ENCODE measurements at regions not wholly inside any gene's neighbourhood (a gene's known extent, or its start where the extent isn't known, plus 50 kb on each side); places are given as distances from the start of the nearest gene placed in this dataset.
"Not testable (repeated sequence)": the region's sequence is repeated elsewhere in the genome, so short reads cannot be mapped to it uniquely, and the experiment has no call there.

DNA sequence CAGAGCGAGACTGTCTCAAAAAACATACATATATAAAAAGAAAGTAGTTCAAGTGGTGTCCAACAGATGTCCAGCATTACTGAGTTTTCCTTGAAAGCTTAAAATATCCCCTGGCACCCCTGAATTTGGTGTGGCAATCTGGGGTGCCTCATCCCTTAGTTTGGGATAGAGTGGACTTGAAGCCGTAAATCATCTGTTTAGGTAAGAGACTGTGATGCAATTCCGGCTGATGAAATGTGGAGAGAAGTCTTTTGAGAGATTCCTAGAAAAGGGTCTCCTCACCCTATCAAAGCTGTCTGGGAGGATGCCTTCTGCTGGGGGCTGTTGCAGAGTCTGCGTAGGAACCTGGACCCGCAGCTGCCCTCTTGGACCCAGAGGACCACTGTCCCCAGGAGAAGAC is 408.0 kb downstream of the RPS24 start:
- H3K4me1 ChIP-seq (ENCODE audit: control insufficient read depth in 5 of 5, insufficient read depth in 5 of 5, low read length in 5 of 5), result peaks cover 0 to 18% (median under 1%) of the 10 kb centered on the region in 5 donors
- H3K27ac ChIP-seq (ENCODE audit: low read depth in 1 of 2, low read length in 1 of 2), result no peak overlapping the region
- no peaks in the 10 kb centered on the region for H3K9me3 ChIP-seq (ENCODE audit: control insufficient read depth in 4 of 4, insufficient read depth in 3 of 4, low read length in 3 of 4)
- no peaks in the 10 kb centered on the region for H3K36me3 ChIP-seq (ENCODE audit: control insufficient read depth in 4 of 4, insufficient read depth in 4 of 4, low read length in 4 of 4)
- H3K4me3 ChIP-seq, result no peak overlapping the region
- H3K27me3 ChIP-seq (ENCODE audit: control insufficient read depth in 3 of 3, insufficient read depth in 3 of 3, low read length in 2 of 3), result no peaks in the 10 kb centered on the region
- TF ChIP-seq, protein P1, sequence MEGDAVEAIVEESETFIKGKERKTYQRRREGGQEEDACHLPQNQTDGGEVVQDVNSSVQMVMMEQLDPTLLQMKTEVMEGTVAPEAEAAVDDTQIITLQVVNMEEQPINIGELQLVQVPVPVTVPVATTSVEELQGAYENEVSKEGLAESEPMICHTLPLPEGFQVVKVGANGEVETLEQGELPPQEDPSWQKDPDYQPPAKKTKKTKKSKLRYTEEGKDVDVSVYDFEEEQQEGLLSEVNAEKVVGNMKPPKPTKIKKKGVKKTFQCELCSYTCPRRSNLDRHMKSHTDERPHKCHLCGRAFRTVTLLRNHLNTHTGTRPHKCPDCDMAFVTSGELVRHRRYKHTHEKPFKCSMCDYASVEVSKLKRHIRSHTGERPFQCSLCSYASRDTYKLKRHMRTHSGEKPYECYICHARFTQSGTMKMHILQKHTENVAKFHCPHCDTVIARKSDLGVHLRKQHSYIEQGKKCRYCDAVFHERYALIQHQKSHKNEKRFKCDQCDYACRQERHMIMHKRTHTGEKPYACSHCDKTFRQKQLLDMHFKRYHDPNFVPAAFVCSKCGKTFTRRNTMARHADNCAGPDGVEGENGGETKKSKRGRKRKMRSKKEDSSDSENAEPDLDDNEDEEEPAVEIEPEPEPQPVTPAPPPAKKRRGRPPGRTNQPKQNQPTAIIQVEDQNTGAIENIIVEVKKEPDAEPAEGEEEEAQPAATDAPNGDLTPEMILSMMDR (IDR thresholded peaks at IDR 0.05; ENCODE audit: control extremely low read depth, extremely low read depth), result no peak
- DNase-seq, result no peak
- no peak for ATAC-seq (ENCODE audit: insufficient read depth, low FRiP score)
- WGBS, 2 donors, result 83 to 94% methylated on average over 5 of the region's 5 CpGs
- no peak overlapping the region for H3K9ac ChIP-seq (ENCODE audit: insufficient read depth in 1 of 2, low read length in 2 of 2)

DNA sequence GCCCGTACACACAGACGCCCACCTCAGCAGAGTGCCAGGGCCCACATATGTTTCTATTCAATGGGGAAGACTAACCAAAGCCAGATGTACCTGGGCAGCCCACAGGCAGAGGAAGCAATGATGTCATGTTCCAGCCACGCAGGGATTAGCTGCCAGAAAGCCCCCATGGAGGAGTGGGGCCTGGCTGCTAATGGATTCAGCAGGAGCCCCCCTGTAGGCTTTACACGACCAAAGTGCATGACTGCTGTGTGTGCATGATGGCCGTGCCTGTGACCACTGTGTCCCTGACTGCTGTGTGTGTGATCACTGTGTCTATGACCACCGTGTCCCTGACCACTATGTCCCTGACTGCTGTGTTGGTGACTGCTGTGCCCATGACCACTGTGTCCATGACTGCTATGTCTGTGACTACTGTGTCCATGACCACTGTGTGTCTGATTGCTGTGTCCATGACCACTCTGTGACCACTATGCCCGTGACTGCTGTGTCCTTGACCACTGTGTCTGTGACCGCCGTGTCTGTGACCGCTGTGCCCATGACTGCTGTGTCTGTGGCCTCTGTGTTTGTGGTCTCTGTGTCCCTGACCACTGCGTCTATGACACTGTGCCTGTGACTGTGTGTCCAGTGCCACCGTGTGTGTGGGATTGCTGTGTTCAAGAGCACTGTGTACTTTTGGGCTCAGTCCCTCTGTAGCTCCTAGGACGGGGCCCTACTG is 409.3 kb downstream of the RPS24 start:
- TF ChIP-seq, protein P1 (IDR thresholded peaks at IDR 0.05; ENCODE audit: control extremely low read depth, extremely low read depth), result no peak
- H3K27me3 ChIP-seq (ENCODE audit: control insufficient read depth in 3 of 3, insufficient read depth in 3 of 3, low read length in 2 of 3), result no peaks in the 10 kb centered on the region
- peaks cover 0 to 5% (median 0%) of the 10 kb centered on the region in 5 donors for H3K4me1 ChIP-seq (ENCODE audit: control insufficient read depth in 5 of 5, insufficient read depth in 5 of 5, low read length in 5 of 5)
- H3K4me3 ChIP-seq, result no peak overlapping the region
- 85 to 92% methylated on average over 13 of the region's 13 CpGs for WGBS, 2 donors
- H3K27ac ChIP-seq (ENCODE audit: low read depth in 1 of 2, low read length in 1 of 2), result no peak overlapping the region
- no peaks in the 10 kb centered on the region for H3K36me3 ChIP-seq (ENCODE audit: control insufficient read depth in 4 of 4, insufficient read depth in 4 of 4, low read length in 4 of 4)
- ATAC-seq (ENCODE audit: insufficient read depth, low FRiP score) (no peak), DNase-seq (no peak)
- no peak overlapping the region for H3K9ac ChIP-seq (ENCODE audit: insufficient read depth in 1 of 2, low read length in 2 of 2)
- no peaks in the 10 kb centered on the region for H3K9me3 ChIP-seq (ENCODE audit: control insufficient read depth in 4 of 4, insufficient read depth in 3 of 4, low read length in 3 of 4)

DNA sequence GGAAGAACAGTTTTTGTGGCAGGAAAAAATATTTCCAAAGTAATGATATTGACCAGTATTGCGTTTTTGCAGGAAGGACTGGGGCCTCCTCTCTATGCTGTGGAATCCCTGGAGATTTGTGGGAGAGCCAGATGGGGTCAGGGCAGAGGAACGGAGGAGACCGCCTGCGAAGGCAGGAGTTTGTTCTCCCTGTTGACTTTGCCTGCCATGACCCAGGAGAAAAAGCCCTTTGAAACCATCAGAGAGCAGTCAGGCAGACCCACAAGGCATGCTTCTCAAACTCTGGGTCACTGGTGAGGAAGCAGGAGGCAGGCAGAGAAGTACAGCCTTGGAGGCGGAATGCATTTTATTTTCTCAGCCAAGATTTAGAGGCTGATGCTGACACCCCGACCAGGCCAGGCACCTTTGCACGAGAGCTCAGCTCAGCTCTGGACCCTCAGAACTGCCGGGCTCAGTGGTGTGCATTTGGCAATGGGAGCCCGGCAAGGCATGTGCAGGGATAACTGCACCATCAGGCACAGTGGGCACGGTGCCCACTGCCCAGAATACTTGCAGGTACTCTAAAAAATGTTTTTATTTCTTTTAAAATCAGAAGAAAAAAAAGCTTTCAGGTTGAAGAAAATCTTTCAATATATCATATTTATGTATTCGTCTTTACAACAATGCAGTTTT is 410.4 kb downstream of the RPS24 start:
- Histone ChIP-seq H3K4me1 (ENCODE audit: control insufficient read depth in 5 of 5, insufficient read depth in 5 of 5, low read length in 5 of 5) (no peaks in the 10 kb centered on the region), H3K9ac (ENCODE audit: insufficient read depth in 1 of 2, low read length in 2 of 2) (no peak overlapping the region), H3K4me3 (no peak overlapping the region), H3K27ac (ENCODE audit: low read depth in 1 of 2, low read length in 1 of 2) (no peak overlapping the region), H3K36me3 (ENCODE audit: control insufficient read depth in 4 of 4, insufficient read depth in 4 of 4, low read length in 4 of 4) (no peaks in the 10 kb centered on the region), H3K27me3 (ENCODE audit: control insufficient read depth in 3 of 3, insufficient read depth in 3 of 3, low read length in 2 of 3) (no peaks in the 10 kb centered on the region), H3K9me3 (ENCODE audit: control insufficient read depth in 4 of 4, insufficient read depth in 3 of 4, low read length in 3 of 4) (no peaks in the 10 kb centered on the region)
- WGBS, 2 donors, result 82 to 96% methylated on average over 11 of the region's 11 CpGs
- DNase-seq (no peak), ATAC-seq (ENCODE audit: insufficient read depth, low FRiP score) (no peak)
- TF ChIP-seq, protein P1 (IDR thresholded peaks at IDR 0.05; ENCODE audit: control extremely low read depth, extremely low read depth), result no peak

DNA sequence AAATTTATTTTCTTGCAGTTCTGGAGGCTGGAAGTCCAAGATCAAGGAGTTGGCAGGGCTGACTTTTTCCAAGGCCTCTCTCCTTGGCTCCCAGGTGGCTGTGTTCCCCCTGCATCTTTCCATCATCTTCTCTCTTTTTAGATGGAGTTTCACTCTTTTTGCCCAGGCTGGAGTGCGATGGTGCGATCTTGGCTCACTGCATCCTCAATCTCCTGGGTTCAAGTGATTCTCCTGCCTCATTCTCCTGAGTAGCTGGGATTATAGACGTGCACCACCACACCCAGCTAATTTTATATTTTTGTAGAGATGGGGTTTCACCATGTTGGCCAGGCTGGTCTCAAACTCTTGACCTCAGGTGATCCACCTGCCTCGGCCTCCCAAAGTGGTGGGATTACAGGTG is 411.1 kb downstream of the RPS24 start:
- not testable (repeated sequence) for H3K4me3 ChIP-seq; H3K9me3 ChIP-seq (ENCODE audit: control insufficient read depth in 4 of 4, insufficient read depth in 3 of 4, low read length in 3 of 4); DNase-seq; H3K4me1 ChIP-seq (ENCODE audit: control insufficient read depth in 5 of 5, insufficient read depth in 5 of 5, low read length in 5 of 5); ATAC-seq (ENCODE audit: insufficient read depth, low FRiP score); H3K36me3 ChIP-seq (ENCODE audit: control insufficient read depth in 4 of 4, insufficient read depth in 4 of 4, low read length in 4 of 4); H3K27ac ChIP-seq (ENCODE audit: low read depth in 1 of 2, low read length in 1 of 2); H3K27me3 ChIP-seq (ENCODE audit: control insufficient read depth in 3 of 3, insufficient read depth in 3 of 3, low read length in 2 of 3); H3K9ac ChIP-seq (ENCODE audit: insufficient read depth in 1 of 2, low read length in 2 of 2)
- 69 to 92% methylated on average over 4 of the region's 4 CpGs for WGBS, 2 donors

All from lung (tissue), 11 donors.